K562 (cell line): ENCODE measurements at regions not wholly inside any gene's neighbourhood (a gene's known extent, or its start where the extent isn't known, plus 50 kb on each side); places are given as distances from the start of the nearest gene placed in this dataset.

Experiments used
- ATAC-seq: fragments of 200-7000 bp; cut with Tn5 transposase; 3 replicates; pipeline ENCODE4 v1.9.1; 2020; ENCODE audit warnings: moderate library complexity
- BruUV-seq: library from RNA; stranded (reverse); fragments of 400-500 nt; replicated peaks from 2 replicates; lab custom pipeline; 2021; lab: Mats Ljungman, UMichigan
- CTCF ChIA-PET: fragments of 300-600 bp; formaldehyde crosslinking; extraction: SDS; loops from one replicate; lab custom pipeline; 2021; ENCODE audit warnings: low intra/inter-chr PET ratio; lab: Yijun Ruan, JAX
- POLR2A ChIA-PET: fragments of 300-600, 350-650 bp; sonication (Branson Sonifier 250); formaldehyde crosslinking; extraction: SDS; loops from one replicate; lab custom pipeline; 2021; ENCODE audit warnings: antibody characterized with exemption, inconsistent platforms; lab: Yijun Ruan, JAX
- DNase-seq, 4 experiments: peaks; one replicate each; pipeline versions ENCODE4 v3.0.0 to v3.0.0-alpha.2; 2011 to 2018; ENCODE audit warnings: low spot score in 3 of 4, mixed read lengths in 3 of 4; ENCODE audit errors: extremely low read depth in 1 of 4
- FAIRE-seq: peaks from 2 replicates; lab custom pipeline; 2011; peaks lifted over from hg19 to GRCh38; lab: Jason Lieb, UNC
- H2AFZ ChIP-seq: 2 replicates; pipeline ENCODE4 v1.6.0; 2011; ENCODE audit warnings: low read depth, low read length, control low read depth, inconsistent platforms
- H3K27ac ChIP-seq: fragments of 200-600 bp; 3 replicates; pipeline ENCODE4 v1.8.0; 2011; ENCODE audit warnings: low read depth, mild to moderate bottlenecking, control low read depth, inconsistent platforms, low read length, moderate library complexity, mixed read lengths; ENCODE audit errors: extremely low read depth
- H3K27me3 ChIP-seq, 2 experiments: fragments of 300-600 bp in 1 of 2; 2 replicates in 1 of 2; 3 replicates in 1 of 2; pipeline versions ENCODE4 v1.6.0 to v1.8.0; 2011; ENCODE audit warnings: inconsistent platforms in 2 of 2, low read length in 2 of 2, mild to moderate bottlenecking in 1 of 2, mixed read lengths in 1 of 2, moderate library complexity in 1 of 2; ENCODE audit not compliant: control insufficient read depth in 2 of 2, insufficient read depth in 2 of 2
- H3K36me3 ChIP-seq: fragments of 300-600 bp; 3 replicates; pipeline ENCODE4 v1.8.0; 2011; ENCODE audit warnings: mild to moderate bottlenecking, low read length, inconsistent platforms; ENCODE audit not compliant: control insufficient read depth, insufficient read depth
- H3K4me1 ChIP-seq, 2 experiments: fragments of 200-600 bp in 1 of 2; replicated peaks in 1 of 2; 2 replicates in 1 of 2; 3 replicates in 1 of 2; pipeline versions ENCODE4 v1.5.1 to v1.8.0; 2011; ENCODE audit warnings: inconsistent platforms in 2 of 2, low read length in 2 of 2, mild to moderate bottlenecking in 1 of 2, mixed read lengths in 1 of 2, moderate library complexity in 1 of 2; ENCODE audit not compliant: control insufficient read depth in 2 of 2, insufficient read depth in 2 of 2
- H3K4me2 ChIP-seq: 2 replicates; pipeline ENCODE4 v1.6.1; 2011; ENCODE audit warnings: low read length, control low read depth, inconsistent platforms, mixed read lengths; ENCODE audit not compliant: insufficient read depth
- H3K4me3 ChIP-seq: fragments of 200-600 bp; sonication (generic), shearing (Covaris generic); 2 replicates; pipeline ENCODE4 v1.5.1; 2016; ENCODE audit warnings: control low read depth, inconsistent platforms
- H3K79me2 ChIP-seq: fragments of 200-600 bp; 3 replicates; pipeline ENCODE4 v1.8.0; 2011; ENCODE audit warnings: low read length, inconsistent platforms; ENCODE audit not compliant: control insufficient read depth, insufficient read depth
- H3K9ac ChIP-seq, 2 experiments: 2 replicates each; pipeline versions ENCODE4 v1.6.0 to v1.6.1; 2011; ENCODE audit warnings: low read depth in 2 of 2, low read length in 2 of 2, control low read depth in 1 of 2, inconsistent platforms in 1 of 2, mild to moderate bottlenecking in 1 of 2, mixed read lengths in 1 of 2; ENCODE audit not compliant: insufficient read depth in 1 of 2
- H3K9me1 ChIP-seq: one replicate; pipeline ENCODE4 v1.6.0; 2011; ENCODE audit warnings: inconsistent platforms, mild to moderate bottlenecking, low read length, moderate library complexity; ENCODE audit not compliant: control insufficient read depth, insufficient read depth
- H3K9me3 ChIP-seq: replicated peaks from 2 replicates; pipeline ENCODE4 v1.5.1; 2011; ENCODE audit warnings: low read depth, low read length, inconsistent platforms; ENCODE audit not compliant: control insufficient read depth, insufficient read depth
- H4K20me1 ChIP-seq: replicated peaks from 2 replicates; pipeline ENCODE4 v1.6.1; 2011; ENCODE audit warnings: low read length, inconsistent platforms, mixed read lengths; ENCODE audit not compliant: control insufficient read depth, insufficient read depth
- CBX2 ChIP-seq: fragments of 200-600 bp; sonication (generic); IDR thresholded peaks from one replicate; pipeline ENCODE4 v1.6.1; 2012; ENCODE audit warnings: mild to moderate bottlenecking, low read length, inconsistent platforms; ENCODE audit not compliant: insufficient read depth, poor library complexity, severe bottlenecking
- FOXJ2 ChIP-seq: fragments of 200-800 bp; sonication (Bioruptor generic); IDR thresholded peaks from 2 replicates; pipeline ENCODE4 v1.6.1; 2016; ENCODE audit warnings: missing genetic modification characterization, missing compliant biosample characterization
- TCF15 ChIP-seq: fragments of 250-450 bp; sonication (Bioruptor Pico); IDR thresholded peaks from 2 replicates; pipeline ENCODE4 v1.8.0; 2022; ENCODE audit warnings: moderate library complexity, mild to moderate bottlenecking, inconsistent platforms
- ZNF586 ChIP-seq: fragments of 450-650 bp; formaldehyde crosslinking; conservative IDR thresholded peaks from 2 replicates; pipeline ENCODE4 v1.4.0; 2020; ENCODE audit warnings: mild to moderate bottlenecking, moderate library complexity
- WGBS: fragments of 100-300 bp; shearing (Covaris generic); methylation state at CpG from one replicate; pipeline ENCODE4 v1.1.6; 2016; ENCODE audit warnings: low coverage, mixed read lengths; ENCODE audit not compliant: insufficient coverage; ENCODE audit errors: missing lambda C conversion rate; 5-methylcytosine and 5-hydroxymethylcytosine counted together
- in situ Hi-C: fragments of 300-500 bp; cut with MboI; formaldehyde crosslinking; loops from 4 replicates; pipeline ENCODE4 v1.15.0; 2018; ENCODE audit warnings: inconsistent platforms, mixed read lengths
- intact Hi-C: fragments of 100-400 bp; cut with micrococcal nuclease; formaldehyde crosslinking; loops from 2 replicates; pipeline ENCODE4 v1.14.2; 2022
- TF ChIP-seq, protein P1 (sequence below): fragments of 450-650 bp; formaldehyde crosslinking; IDR thresholded peaks from 2 replicates; pipeline ENCODE4 v1.4.0; 2020; ENCODE audit warnings: mild to moderate bottlenecking, moderate library complexity
- TF ChIP-seq, protein P2 (sequence below): sonication (generic); formaldehyde crosslinking; IDR thresholded peaks from 2 replicates; pipeline ENCODE4 v1.8.1; 2023; ENCODE audit warnings: mild to moderate bottlenecking, missing genetic modification reagents

DNA sequence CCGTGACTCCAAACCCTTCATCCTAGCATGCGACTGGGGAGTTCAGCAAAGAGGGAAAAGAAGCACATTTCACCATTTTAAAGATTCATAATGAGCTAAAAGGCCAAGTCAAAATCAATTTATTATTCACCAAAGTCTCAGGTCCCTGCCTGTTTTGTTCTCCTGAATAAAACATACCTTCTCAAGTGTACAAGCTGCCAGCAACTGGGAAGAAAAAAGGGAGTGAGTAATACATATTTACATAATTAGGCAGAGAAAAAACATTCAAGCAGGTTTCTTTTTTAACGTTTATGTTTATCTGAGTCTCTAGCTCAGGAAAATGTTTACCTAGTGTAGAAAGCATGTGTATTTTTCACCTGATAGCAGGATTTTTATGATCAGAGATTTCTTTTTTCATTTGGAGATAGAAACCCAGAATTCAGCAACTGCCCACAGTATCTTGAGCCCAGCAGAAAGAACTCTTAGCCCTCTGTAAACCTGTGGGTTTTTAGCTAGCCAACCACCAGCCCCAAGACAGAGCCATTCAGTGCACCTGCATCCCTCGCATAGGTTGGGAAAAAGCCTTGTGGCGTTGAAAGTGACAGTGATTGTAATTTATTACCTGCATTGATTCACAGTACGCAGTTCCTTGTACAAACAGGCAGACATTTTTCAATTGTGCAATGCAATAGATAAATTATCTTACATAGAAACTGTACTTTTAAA, 117.9 kb upstream of the GRIA1 start:
- Histone ChIP-seq H3K27me3 (no peaks in the 10 kb centered on the region), H3K4me1 (no peaks in the 10 kb centered on the region), H3K27ac (no peak overlapping the region), H3K36me3 (no peaks in the 10 kb centered on the region), H4K20me1 (no peaks in the 10 kb centered on the region), H3K9me3 (no peaks in the 10 kb centered on the region), H3K9ac (no peak overlapping the region), H3K79me2 (no peaks in the 10 kb centered on the region), H3K4me3 (no peak overlapping the region), H3K9me1 (no peaks in the 10 kb centered on the region), H3K4me2 (no peak overlapping the region), H2AFZ (no peak overlapping the region)
- ChIA-PET CTCF (no interaction called here), POLR2A (no interaction called here)
- under 1% methylated on average over 6 of the region's 6 CpGs for WGBS
- in situ Hi-C loops = no loop called here
- TF ChIP-seq, protein P1, sequence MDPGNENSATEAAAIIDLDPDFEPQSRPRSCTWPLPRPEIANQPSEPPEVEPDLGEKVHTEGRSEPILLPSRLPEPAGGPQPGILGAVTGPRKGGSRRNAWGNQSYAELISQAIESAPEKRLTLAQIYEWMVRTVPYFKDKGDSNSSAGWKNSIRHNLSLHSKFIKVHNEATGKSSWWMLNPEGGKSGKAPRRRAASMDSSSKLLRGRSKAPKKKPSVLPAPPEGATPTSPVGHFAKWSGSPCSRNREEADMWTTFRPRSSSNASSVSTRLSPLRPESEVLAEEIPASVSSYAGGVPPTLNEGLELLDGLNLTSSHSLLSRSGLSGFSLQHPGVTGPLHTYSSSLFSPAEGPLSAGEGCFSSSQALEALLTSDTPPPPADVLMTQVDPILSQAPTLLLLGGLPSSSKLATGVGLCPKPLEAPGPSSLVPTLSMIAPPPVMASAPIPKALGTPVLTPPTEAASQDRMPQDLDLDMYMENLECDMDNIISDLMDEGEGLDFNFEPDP (CRISPR knock-in tag) = no peak
- TF ChIP-seq, protein P2, sequence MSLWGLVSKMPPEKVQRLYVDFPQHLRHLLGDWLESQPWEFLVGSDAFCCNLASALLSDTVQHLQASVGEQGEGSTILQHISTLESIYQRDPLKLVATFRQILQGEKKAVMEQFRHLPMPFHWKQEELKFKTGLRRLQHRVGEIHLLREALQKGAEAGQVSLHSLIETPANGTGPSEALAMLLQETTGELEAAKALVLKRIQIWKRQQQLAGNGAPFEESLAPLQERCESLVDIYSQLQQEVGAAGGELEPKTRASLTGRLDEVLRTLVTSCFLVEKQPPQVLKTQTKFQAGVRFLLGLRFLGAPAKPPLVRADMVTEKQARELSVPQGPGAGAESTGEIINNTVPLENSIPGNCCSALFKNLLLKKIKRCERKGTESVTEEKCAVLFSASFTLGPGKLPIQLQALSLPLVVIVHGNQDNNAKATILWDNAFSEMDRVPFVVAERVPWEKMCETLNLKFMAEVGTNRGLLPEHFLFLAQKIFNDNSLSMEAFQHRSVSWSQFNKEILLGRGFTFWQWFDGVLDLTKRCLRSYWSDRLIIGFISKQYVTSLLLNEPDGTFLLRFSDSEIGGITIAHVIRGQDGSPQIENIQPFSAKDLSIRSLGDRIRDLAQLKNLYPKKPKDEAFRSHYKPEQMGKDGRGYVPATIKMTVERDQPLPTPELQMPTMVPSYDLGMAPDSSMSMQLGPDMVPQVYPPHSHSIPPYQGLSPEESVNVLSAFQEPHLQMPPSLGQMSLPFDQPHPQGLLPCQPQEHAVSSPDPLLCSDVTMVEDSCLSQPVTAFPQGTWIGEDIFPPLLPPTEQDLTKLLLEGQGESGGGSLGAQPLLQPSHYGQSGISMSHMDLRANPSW (CRISPR knock-in tag) = no peak
- no peak for TF ChIP-seq FOXJ2 (tag)
- no peak for TF ChIP-seq CBX2
- TF ChIP-seq ZNF586 (CRISPR knock-in tag) = no peak
- no peak for TF ChIP-seq TCF15 (CRISPR knock-in tag)
- no TSS peak for BruUV-seq
- intact Hi-C loops = no loop called here
- ATAC-seq (no peak), FAIRE-seq (no peak), DNase-seq (no peak)
